Small intestine (tissue), 7 donors: ENCODE measurements at regions not wholly inside any gene's neighbourhood (a gene's known extent, or its start where the extent isn't known, plus 50 kb on each side); places are given as distances from the start of the nearest gene placed in this dataset.

Experiments
- DNase-seq, 2 donors: peaks; one replicate each; pipeline versions ENCODE4 v3.0.0 to v3.0.0-alpha.2; 2013
- FAIRE-seq: peaks from 2 replicates; lab custom pipeline; 2012; peaks lifted over from hg19 to GRCh38; lab: Jason Lieb, UNC
- H3K27ac ChIP-seq, 3 donors: one replicate each; pipeline ENCODE4 v1.5.1; 2013; ENCODE audit warnings: low read length in 2 of 3, mild to moderate bottlenecking in 2 of 3, control low read depth in 1 of 3, inconsistent platforms in 1 of 3, low read depth in 1 of 3, moderate library complexity in 1 of 3
- H3K27me3 ChIP-seq, 3 donors: one replicate each; pipeline ENCODE4 v1.6.1; 2013; ENCODE audit warnings: low read length in 3 of 3, inconsistent platforms in 1 of 3; ENCODE audit not compliant: control insufficient read depth in 3 of 3, insufficient read depth in 3 of 3
- H3K36me3 ChIP-seq, 3 donors: one replicate each; pipeline ENCODE4 v1.6.1; 2013; ENCODE audit warnings: low read length in 3 of 3, inconsistent platforms in 1 of 3, low read depth in 1 of 3, mild to moderate bottlenecking in 1 of 3, moderate library complexity in 1 of 3; ENCODE audit not compliant: control insufficient read depth in 3 of 3, insufficient read depth in 2 of 3
- H3K4me1 ChIP-seq, 3 donors: one replicate each; pipeline ENCODE4 v1.6.1; 2013; ENCODE audit warnings: low read length in 2 of 3, inconsistent platforms in 1 of 3, low read depth in 1 of 3, mild to moderate bottlenecking in 1 of 3, moderate library complexity in 1 of 3; ENCODE audit not compliant: control insufficient read depth in 3 of 3, insufficient read depth in 2 of 3
- H3K4me3 ChIP-seq, 3 donors: one replicate each; pipeline ENCODE4 v1.5.1; 2013; ENCODE audit warnings: low read length in 3 of 3, control low read depth in 1 of 3, inconsistent platforms in 1 of 3, low read depth in 1 of 3, mild to moderate bottlenecking in 1 of 3, moderate library complexity in 1 of 3
- H3K9me3 ChIP-seq, 2 donors: one replicate each; pipeline ENCODE4 v1.6.1; 2013; ENCODE audit warnings: low read depth in 1 of 2, low read length in 1 of 2; ENCODE audit not compliant: control insufficient read depth in 2 of 2, insufficient read depth in 1 of 2
- WGBS, 3 donors: extraction: QIAGEN DNeasy Blood & Tissue Kit; methylation state at CpG; one replicate each; pipeline ENCODE4 v1.1.7; 2013; 5-methylcytosine and 5-hydroxymethylcytosine counted together
- donor health status: healthy with polysubstance abuse.
- donor health status: control.
- donor health status: control.
- donor health status: Bipolar disorder and iron deficiency.
- donor health status: healthy.

DNA sequence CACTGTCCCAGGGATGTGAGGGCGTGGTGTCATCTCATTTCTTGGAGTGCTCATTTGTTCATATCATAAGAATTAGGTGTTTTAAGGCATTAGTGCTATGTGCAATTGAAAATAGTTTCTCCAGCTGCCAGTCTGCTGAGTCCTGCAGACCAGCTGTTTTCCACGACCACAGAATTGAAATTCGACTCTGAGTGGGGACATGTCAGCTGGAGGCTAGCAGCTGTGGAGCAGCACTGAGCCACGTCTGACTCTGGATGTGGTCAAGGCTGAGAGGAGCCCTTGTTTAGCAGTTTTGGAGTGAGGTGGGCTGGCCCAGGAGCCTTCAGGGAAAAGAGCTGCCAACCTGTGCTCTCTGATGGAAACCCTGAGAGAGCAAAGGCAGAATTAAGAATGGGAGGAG lies 156.3 kb upstream of the GRB10 start:
- H3K27me3 ChIP-seq = no peaks in the 10 kb centered on the region
- H3K4me1 ChIP-seq = no peaks in the 10 kb centered on the region
- H3K9me3 ChIP-seq = no peaks in the 10 kb centered on the region
- H3K36me3 ChIP-seq = no peaks in the 10 kb centered on the region
- FAIRE-seq = no peak
- 51 to 70% (median 69%) methylated on average over 4 of the region's 4 CpGs for WGBS, 3 donors
- no peak overlapping the region for H3K27ac ChIP-seq
- no peak overlapping the region for H3K4me3 ChIP-seq
- DNase-seq = no peak

DNA sequence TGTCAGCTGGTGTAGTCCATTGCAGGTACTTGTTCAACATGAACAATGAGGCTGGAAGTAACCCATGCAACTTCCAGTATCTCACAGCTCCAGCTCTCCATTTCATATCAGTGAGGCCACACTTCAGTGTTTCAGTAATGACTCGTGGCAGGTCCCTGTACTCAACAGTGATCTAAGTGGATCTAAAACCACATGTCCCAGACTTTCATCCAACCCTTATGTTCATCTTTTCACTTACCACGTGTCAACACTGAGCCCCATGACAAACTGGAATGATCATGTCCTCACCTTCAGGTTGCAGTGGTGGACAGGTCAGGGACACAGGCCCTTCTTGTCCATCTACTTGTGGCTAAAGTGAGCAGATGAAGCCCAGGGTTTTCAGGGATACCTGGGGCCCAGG lies 155.0 kb upstream of the GRB10 start:
- no peak overlapping the region for H3K27ac ChIP-seq
- no peak overlapping the region for H3K4me3 ChIP-seq
- DNase-seq (no peak), FAIRE-seq (no peak)
- no peaks in the 10 kb centered on the region for H3K27me3 ChIP-seq
- no peaks in the 10 kb centered on the region for H3K9me3 ChIP-seq
- H3K4me1 ChIP-seq = no peaks in the 10 kb centered on the region
- WGBS, 3 donors = 66 to 75% (median 70%) methylated on average over 2 of the region's 2 CpGs
- no peaks in the 10 kb centered on the region for H3K36me3 ChIP-seq

DNA sequence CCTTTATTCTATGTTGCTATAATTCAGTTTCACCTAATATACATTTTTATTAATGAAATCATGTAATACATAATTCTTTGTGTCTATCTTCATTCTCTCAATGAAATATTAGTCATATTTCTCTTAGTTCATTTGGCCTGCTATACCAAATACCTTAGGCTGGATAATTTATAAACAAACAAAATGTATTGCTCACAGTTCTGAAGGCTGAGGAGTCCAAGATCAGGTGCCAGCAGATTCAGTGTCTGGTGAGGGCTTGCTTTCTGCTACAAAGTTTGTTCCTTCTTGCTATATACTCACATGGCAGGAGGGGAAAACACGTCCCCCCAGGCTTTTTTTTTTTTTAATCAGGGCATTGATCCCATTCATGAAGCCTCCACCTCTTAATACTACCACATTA lies 143.4 kb upstream of the GRB10 start:
- Histone ChIP-seq H3K27me3 (no peaks in the 10 kb centered on the region), H3K27ac (no peak overlapping the region), H3K36me3 (no peaks in the 10 kb centered on the region), H3K4me1 (no peaks in the 10 kb centered on the region), H3K9me3 (no peaks in the 10 kb centered on the region), H3K4me3 (no peak overlapping the region)
- DNase-seq (no peak), FAIRE-seq (no peak)
- WGBS, 3 donors = 50 to 60% (median 57%) methylated on average over 1 of the region's 1 CpG

DNA sequence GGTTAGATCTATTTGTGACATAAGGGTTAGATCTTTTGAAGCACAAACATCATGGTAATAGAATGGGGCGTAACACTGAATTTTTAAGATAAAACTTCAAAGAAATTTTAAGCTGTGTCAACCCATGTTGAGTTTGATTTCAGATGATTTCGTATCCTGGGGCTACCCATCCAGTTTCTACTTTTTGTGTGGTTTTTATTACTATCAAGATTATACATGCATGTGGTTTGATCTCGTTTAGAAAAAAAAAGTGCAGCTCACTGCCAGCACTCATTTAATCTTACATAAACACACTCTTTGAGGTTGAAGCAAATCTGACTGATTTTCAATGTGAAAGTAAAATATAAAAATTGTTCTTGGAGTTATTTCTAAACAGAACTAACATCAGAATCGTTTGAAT lies 140.8 kb upstream of the GRB10 start:
- no peak for FAIRE-seq

GRCh38 chr7:50921114-50921813 lies 138.6 kb upstream of the GRB10 start:
- WGBS, 3 donors = 23 to 63% (median 41%) methylated on average over 4 of the region's 4 CpGs

More for the DNA sequence above, 140.8 kb upstream of the GRB10 start:
- Histone ChIP-seq H3K27me3 (no peaks in the 10 kb centered on the region), H3K36me3 (no peaks in the 10 kb centered on the region), H3K9me3 (no peaks in the 10 kb centered on the region), H3K4me3 (no peak overlapping the region), H3K4me1 (no peaks in the 10 kb centered on the region), H3K27ac (no peak overlapping the region)
- DNase-seq = no peak
- 44 to 52% (median 50%) methylated on average over 4 of the region's 4 CpGs for WGBS, 3 donors

DNA sequence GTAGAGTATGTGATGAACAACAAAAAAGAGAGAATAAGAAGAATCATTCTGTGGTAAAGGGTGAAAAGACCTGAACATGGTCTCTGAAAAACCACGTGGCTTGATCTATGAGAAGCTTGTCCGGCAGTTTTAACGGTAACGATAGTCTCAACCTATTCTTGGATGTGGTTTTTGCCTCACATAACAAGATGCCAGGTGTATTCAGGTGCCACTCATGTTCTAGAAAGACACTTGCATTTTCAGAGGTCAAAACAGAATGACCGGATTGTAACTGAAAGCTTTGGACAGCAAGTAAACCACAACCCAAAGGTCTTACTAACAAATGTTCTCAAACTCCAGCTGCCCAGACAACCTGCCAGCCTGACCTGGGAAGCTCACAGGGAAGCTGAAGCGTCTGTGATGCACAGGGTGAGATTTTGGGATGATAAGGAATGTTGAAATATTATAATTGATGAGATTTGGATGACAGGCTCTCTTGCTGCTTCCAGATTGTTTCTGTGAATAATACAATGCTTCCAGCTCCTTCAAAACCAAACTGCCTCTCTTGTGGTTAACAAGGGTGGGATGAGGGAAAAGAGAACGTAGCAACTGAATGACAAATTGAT lies 137.4 kb upstream of the GRB10 start:
- Histone ChIP-seq H3K4me1 (no peaks in the 10 kb centered on the region), H3K4me3 (no peak overlapping the region), H3K36me3 (no peaks in the 10 kb centered on the region), H3K9me3 (no peaks in the 10 kb centered on the region), H3K27ac (no peak overlapping the region), H3K27me3 (no peaks in the 10 kb centered on the region)
- WGBS, 3 donors = 59 to 72% (median 63%) methylated on average over 7 of the region's 7 CpGs
- no peak for FAIRE-seq
- no peak for DNase-seq

More at GRCh38 chr7:50921114-50921813, 138.6 kb upstream of the GRB10 start:
- H3K4me1 ChIP-seq = no peaks in the 10 kb centered on the region
- no peak overlapping the region for H3K27ac ChIP-seq
- no peaks in the 10 kb centered on the region for H3K36me3 ChIP-seq
- no peaks in the 10 kb centered on the region for H3K27me3 ChIP-seq
- H3K4me3 ChIP-seq = no peak overlapping the region
- no peaks in the 10 kb centered on the region for H3K9me3 ChIP-seq
- FAIRE-seq (no peak), DNase-seq (peak in 1 of 2 donors; percentile 4)

DNA sequence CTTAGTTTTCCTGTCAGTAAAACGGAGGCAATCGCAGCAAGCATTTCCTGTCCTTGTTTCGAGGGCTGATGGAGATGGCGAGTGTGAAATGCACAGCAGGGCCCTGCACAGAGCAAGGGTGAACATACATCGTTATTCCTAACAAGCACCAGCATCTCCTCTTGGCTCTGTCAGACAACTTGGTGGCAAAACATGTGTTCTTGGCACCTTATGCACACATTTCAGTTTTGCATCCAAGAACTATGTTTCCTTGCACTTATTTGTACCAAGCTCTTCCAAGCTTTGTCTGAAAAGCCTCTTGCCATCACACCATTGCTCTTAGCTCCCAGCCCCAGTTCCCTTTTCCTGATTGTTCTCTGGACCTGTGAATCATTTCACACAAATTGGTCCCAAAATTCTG lies 132.9 kb upstream of the GRB10 start:
- no peaks in the 10 kb centered on the region for H3K27me3 ChIP-seq
- 75 to 88% (median 76%) methylated on average over 5 of the region's 5 CpGs for WGBS, 3 donors
- no peaks in the 10 kb centered on the region for H3K36me3 ChIP-seq
- H3K4me1 ChIP-seq = no peaks in the 10 kb centered on the region
- no peak overlapping the region for H3K4me3 ChIP-seq
- H3K27ac ChIP-seq = no peak overlapping the region
- FAIRE-seq (no peak), DNase-seq (no peak)
- H3K9me3 ChIP-seq = no peaks in the 10 kb centered on the region

GRCh38 chr7:50914460-50914859 lies 131.8 kb upstream of the GRB10 start:
- no peak for DNase-seq
- 29 to 51% (median 36%) methylated on average over 3 of the region's 3 CpGs for WGBS, 3 donors
- H3K27me3 ChIP-seq = no peaks in the 10 kb centered on the region
- H3K36me3 ChIP-seq = no peaks in the 10 kb centered on the region
- no peak overlapping the region for H3K27ac ChIP-seq
- no peak overlapping the region for H3K4me3 ChIP-seq
- no peaks in the 10 kb centered on the region for H3K9me3 ChIP-seq
- no peak for FAIRE-seq
- no peaks in the 10 kb centered on the region for H3K4me1 ChIP-seq
